LNCAP (cell line): ENCODE measurements at regions not wholly inside any gene's neighbourhood (a gene's known extent, or its start where the extent isn't known, plus 50 kb on each side); places are given as distances from the start of the nearest gene placed in this dataset.

Experiments
- CTCF ChIP-seq: fragments of 450-650 bp; IDR thresholded peaks from 2 replicates; pipeline ENCODE4 v1.5.1; 2017; ENCODE audit warnings: mild to moderate bottlenecking

- no peak for TF ChIP-seq CTCF
These were observed 256.3 kb upstream of the KCNH8 start for GRCh38 chr3:18892047-18892446.

- TF ChIP-seq CTCF: no peak
These were observed 256.7 kb upstream of the KCNH8 start for GRCh38 chr3:18891641-18892040.

DNA sequence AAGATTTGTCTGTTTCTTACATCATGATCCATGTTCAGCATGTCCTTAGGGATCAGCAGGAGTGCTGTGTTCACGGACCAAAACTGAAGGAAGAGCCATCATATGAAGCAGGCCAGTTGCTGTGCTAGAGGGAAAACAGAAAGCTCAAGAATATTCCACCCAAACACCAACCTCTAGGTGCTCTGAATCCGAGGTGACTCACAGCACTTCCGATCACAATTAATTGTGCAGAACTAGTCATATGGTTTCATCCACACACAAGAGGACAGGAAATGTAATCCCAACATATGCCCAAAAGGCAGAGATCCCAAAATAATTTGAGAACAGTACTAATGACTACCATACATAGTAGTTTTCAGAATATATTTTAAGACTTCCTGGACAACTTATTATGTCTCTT lies 257.9 kb upstream of the KCNH8 start:
- no peak for TF ChIP-seq CTCF

DNA sequence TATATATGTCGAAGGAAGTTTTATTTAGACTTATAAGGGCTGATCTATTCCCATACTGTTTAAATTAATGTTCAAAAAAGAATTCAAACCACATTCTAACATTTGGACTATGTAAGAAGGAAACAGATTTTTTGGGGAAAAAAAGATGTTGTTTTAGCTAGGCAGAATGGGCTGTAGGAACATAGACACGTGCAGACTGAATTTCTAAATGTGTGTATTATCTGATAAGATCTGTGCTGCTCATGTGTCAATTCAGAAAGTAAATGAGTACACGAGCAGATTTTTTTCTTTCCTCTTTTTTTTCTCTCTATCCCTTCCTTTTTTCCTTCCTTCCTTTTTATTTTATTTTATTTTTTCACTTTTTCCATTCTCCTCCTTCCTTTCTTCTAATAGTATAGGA lies 259.5 kb upstream of the KCNH8 start:
- no peak for TF ChIP-seq CTCF

DNA sequence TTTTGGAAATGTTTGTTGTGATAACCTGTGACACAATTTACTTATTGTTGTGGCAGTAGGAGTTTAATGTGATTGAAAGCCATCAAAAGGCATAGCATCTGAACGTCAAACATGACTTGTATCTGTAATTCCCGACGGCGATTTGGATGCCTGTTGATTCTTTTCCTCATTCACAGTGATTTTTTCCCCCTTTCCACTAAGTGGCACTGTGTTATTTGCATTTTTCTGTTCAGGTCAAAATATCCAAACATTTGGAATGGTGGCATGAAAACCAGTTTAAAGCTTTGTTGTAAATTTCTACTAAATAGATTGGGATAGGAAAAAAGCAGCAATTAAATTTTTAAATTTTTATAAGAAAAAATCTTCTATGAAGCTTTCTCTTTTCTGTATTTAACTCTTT lies 259.9 kb upstream of the KCNH8 start:
- no peak for TF ChIP-seq CTCF

GRCh38 chr3:18886331-18886730 lies 262.0 kb upstream of the KCNH8 start:
- TF ChIP-seq CTCF: no peak

- no peak for TF ChIP-seq CTCF
These were observed 262.7 kb upstream of the KCNH8 start for GRCh38 chr3:18885612-18886011.

GRCh38 chr3:18883571-18883970 lies 264.7 kb upstream of the KCNH8 start:
- TF ChIP-seq CTCF: no peak
